VCaP (cell line): ENCODE measurements at regions not wholly inside any gene's neighbourhood (a gene's known extent, or its start where the extent isn't known, plus 50 kb on each side); places are given as distances from the start of the nearest gene placed in this dataset.

Experiments used
- H3K27ac ChIP-seq: fragments of 450-650 bp; 2 replicates; pipeline ENCODE4 v1.5.1; 2017
- CTCF ChIP-seq: fragments of 450-650 bp; conservative IDR thresholded peaks from 2 replicates; pipeline ENCODE4 v1.5.1; 2017; ENCODE audit warnings: mild to moderate bottlenecking, moderate library complexity

GRCh38 chr2:120785228-120785966, 49.7 kb downstream of the GLI2 start:
- TF ChIP-seq CTCF, result no peak
- no peak overlapping the region for H3K27ac ChIP-seq

GRCh38 chr2:120786038-120786960, 50.6 kb downstream of the GLI2 start:
- no peak overlapping the region for H3K27ac ChIP-seq
- TF ChIP-seq CTCF, result no peak

- no peak overlapping the region for H3K27ac ChIP-seq
- no peak for TF ChIP-seq CTCF
These were observed 51.6 kb downstream of the GLI2 start for GRCh38 chr2:120787111-120787821.

- H3K27ac ChIP-seq, result no peak overlapping the region
- TF ChIP-seq CTCF, result no peak
These were observed 52.4 kb downstream of the GLI2 start for GRCh38 chr2:120787822-120788700.

GRCh38 chr2:120791243-120791961, 55.7 kb downstream of the GLI2 start:
- TF ChIP-seq CTCF, result no peak
- no peak overlapping the region for H3K27ac ChIP-seq

GRCh38 chr2:120791962-120792297, 56.3 kb downstream of the GLI2 start:
- no peak for TF ChIP-seq CTCF
- H3K27ac ChIP-seq, result no peak overlapping the region
